DMS 273 (cell line): ENCODE measurements at regions not wholly inside any gene's neighbourhood (a gene's known extent, or its start where the extent isn't known, plus 50 kb on each side); places are given as distances from the start of the nearest gene placed in this dataset.
"Not testable (repeated sequence)": the region's sequence is repeated elsewhere in the genome, so short reads cannot be mapped to it uniquely, and the experiment has no call there.

Source experiments
- DNase-seq: peaks from one replicate; lab custom pipeline; 2025; ENCODE audit not compliant: unreplicated experiment; lab: John Stamatoyannopoulos, UW

DNA sequence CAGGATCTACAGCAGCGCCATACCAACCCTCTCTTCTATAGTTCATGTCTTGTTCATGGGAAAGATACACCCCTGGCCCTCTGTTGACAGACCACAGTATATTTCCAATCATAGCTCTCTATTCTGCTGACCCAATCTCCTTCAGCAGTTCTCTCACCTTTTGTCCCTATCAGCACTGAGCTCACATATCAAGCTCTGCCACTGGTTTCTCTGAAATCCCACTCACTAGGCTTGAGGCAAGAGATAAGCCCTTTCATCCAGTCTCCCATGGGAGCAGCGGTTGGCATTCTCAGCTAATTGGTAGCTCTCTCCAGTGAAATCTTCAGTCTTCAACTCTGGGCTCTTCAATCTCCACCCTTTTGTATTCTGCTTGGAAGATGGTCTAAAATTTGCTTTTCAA lies 313.4 kb downstream of the GJA1 start:
- DNase-seq: no peak

DNA sequence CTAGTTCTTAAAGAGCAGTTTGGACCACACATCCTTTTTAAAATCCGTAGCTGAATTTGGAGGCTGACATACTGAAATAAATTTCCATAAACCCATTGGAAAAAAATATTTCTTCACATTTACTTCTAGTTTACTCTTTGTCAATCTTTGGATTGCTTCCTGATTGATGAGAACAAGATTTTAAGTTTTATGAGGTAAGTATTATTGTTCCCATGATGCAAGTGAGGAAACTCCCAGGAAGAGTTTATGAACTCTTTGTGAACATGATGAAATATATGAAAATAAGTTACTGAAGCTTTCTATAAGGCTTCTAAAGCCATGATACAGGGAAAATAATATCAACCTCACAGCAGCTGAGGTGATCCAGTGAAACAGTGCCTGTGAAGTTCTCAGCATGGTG lies 320.0 kb downstream of the GJA1 start:
- DNase-seq: no peak

DNA sequence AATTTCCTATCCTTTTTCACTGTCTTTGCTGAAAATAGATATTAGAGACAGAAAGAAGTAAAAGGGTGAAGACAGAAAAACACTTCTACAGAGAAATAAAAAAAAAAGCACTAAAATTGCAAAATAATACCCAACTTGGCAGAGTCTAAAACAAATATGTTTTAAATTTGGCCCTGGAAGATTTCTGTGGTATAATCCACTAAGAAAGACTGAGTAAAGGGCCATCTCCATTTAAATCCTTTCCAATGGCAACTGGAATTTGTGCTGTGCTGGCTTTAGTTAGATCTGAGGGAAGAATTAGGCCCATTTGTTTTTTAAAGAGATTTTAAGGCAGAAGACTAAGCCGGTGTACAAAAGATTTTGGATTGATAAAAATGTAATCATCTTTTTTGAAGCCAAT lies 321.2 kb downstream of the GJA1 start:
- DNase-seq: no peak

DNA sequence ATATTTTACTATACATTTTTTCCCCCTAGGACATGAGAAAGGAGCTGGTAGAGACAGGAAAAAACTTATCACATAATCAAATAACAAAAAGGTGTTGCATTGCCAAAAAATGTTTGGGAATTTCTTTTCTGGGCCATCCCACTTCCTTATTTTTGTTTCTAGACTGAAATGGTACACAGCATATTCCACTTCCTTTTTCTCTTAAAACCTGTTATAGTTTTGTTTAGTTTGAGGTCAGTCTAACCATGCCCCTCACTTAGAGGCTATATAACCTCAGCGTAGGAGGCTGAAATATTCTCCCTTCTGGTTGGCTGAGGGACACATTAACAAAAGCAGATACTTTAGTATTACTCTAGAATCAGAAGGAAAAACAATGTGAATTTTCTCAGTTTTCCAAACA lies 323.9 kb downstream of the GJA1 start:
- DNase-seq: no peak

DNA sequence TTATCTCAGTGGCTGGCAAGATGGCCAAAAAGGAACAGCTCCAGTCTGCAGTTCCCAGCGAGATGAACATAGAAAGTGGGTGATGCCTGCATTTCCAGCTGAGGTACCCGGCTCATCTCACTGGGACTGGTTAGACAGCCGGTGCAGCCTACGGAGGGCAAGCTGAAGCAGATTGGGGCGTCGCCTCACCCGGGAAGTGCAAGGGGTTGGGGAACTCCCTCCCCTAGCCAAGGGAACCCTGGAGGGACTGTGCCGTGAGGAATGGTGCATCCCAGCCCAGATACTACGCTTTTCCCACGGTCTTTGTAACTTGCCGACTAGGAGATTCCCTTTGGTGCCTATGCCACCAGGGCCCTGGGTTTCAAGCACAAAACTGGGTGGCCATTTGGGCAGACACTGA lies 324.7 kb downstream of the GJA1 start:
- no peak for DNase-seq

DNA sequence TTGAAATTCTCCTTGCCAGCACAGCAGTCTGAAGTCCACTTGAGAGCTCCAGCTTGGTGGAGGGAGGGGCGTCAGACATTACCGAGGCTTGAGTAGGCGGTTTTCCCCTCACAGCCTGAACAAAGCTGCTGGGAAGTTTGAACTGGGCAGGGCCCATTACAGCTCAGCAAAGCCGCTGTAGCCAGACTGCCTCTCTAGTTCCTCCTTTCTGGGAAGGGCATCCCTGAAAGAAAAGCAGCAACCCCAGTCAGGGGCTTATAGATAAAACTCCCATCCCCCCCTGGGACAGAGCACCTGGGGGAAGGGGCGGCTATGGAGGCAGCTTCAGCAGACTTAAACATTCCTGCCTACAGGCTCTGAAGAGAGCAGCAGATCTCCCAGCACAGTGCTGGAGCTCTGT lies 325.3 kb downstream of the GJA1 start:
- no peak for DNase-seq

DNA sequence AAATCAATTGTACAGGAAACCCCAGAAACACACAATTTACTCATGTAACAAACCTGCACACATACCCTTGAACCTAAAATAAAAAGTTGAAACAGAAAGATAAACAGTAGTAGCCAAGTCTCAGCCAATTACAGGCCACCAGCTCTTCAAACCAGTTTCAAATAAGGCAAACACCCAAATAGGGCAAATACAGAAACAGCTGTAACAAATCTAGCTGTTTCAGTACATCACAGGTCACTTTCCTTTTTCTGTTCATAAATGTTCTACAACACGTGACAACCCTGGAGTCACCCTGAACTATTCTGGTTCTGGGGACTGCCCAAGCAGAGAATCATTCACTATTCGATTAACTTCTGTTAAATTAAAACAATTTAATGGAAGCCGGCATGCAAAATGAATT lies 329.0 kb downstream of the GJA1 start:
- DNase-seq: no peak

DNA sequence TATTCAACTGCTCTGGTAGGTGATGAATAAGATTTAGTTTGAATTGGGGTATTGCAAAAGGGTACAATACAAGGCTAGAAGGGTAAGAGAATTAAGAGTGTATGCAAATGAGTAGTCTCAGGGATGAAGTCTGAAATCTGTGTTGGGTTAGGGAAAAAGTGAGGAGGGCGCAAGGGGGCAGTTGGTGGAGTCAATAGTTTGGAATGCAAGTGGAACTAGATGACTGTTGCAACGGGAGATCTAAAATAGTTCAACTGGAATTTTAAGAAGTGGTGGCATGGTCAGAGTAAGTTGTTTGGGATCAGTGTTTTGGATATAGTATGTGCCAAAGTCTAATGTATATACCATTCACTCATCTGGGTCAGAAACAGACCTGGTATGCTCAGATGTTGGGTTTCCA lies 329.6 kb downstream of the GJA1 start:
- no peak for DNase-seq

DNA sequence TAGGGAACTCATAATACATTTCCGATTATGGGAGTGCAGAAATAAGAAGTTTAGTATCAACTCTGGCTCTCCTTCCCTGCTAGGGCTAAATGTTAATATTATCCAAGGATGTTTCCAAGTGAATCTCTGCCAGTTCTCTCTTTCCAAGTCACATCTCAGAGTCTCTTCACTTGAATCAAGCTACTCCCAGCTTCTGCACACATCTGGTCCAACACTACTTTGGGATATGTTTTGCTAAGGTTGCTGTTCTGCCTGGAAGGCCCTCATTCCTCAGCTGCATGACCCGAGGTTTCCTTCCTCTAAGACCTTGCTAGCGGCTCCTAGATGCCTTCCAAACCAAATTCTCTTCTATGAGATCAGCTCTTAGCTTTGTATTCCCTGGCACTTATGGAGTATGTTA lies 331.8 kb downstream of the GJA1 start:
- no peak for DNase-seq

DNA sequence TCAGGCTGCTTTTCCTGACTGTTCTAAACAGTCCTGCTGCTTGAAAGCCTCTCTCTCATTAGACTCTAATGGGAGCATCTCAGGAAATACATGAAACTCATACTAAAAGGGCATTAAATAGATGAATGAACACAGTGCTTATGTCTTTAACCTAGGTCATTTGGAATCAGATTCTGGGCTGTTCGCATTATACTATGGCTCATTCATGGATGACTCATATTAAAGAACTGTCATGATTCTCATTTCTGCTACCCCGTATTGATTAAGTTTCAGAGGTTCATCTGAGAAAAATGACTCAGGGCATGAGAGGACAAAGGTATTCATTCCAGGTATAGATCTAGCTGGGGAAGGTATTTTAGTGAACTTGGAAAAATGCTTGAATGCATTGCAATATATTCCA lies 335.5 kb downstream of the GJA1 start:
- no peak for DNase-seq

DNA sequence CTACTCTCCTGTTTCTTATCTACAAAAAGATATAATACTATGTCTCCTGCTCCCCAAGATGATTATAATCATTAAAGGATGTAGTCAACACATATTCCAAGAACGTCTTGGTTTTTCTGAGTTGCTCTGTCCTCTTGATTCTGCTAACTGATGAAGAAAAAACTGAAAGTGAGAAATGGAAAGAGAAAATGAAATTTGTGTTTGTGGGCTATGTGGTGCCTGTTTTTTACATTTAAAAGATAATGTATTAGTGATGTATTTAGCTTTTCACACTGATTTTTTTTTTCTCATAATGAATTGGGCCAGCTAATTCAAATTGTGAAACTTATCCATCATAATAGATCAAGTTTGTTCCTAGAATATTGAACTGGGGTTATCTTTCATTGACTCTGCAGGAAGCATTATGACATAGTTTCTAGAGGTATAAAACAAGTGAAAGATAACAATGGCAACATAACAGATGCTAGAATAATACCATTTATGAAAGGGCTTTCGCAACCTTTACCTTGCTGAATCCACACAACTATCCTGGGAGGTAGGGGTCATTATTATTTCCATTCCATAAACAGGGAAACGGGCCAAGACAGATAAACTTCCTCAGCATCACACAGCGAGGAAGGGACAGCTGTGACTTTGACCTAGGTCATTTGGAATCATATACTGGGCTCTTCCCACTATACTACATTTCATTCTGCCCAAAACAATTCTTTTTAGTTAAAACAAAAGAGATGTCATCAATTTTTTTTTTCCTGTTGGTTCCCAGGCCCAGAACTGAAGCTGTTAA lies 336.7 kb downstream of the GJA1 start:
- no peak for DNase-seq

DNA sequence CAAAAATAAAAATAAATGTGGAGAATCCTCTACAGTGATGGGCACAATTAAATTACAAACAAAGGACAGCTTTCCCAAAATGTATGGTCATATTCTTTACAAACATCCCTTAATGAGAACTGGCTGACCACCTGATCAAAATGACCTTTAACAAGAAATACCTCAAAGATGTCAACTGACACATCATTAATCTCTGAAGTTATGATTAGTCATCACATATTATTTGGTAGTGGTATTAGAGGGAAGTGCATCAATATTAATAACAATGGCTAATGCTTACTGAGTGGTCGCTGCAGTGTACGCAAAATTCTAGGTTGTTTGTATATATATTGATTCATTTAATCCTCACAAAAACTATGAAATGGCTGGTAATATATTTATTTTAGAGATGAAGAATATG lies 340.6 kb downstream of the GJA1 start:
- no peak for DNase-seq

DNA sequence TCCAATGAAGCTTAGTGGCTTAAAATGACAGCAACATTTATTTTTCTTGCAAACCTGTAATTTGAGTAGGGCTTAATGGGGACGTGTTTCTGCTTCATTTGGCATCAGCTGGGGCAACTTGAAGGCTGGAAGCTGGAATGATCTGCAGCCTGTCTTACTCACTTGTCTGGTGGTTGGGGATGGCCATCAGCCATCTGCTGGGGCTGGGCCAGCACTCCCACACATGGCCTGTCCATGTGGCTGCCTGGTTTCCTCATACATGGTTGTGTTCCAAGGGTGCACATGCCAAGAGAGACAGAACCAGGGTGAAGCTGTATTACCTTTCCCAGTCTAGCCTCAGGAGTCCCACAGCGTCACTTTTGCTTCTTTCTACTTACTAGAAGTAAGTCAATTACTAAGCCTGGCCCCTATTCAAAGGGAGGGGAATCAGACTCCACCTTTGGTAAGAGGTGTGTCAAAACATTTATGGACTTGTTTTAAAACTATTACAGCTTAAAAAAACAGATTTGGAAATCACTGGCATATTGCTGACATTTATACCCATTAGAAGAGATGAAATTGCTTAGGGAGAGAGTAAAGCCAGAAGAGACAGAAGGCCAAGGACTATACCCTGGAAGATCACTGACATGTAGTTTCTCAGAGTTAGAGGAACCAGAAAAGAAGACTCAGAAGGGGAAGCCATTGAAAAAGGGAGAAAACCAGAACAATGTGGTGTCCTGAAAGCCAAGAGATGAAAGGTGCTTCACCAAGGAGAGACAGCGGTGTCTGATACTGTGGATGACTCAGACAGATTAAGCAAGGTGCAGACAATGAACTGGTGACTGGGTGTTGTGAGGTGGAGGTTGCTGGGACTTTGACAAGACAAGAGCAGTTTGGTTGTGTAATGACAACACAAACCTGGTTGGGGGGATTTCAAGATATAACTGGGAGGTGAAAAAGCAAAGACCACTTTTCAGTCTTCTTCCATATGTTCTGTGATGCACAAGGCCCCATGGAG lies 345.2 kb downstream of the GJA1 start:
- DNase-seq: peak; percentile 20

DNA sequence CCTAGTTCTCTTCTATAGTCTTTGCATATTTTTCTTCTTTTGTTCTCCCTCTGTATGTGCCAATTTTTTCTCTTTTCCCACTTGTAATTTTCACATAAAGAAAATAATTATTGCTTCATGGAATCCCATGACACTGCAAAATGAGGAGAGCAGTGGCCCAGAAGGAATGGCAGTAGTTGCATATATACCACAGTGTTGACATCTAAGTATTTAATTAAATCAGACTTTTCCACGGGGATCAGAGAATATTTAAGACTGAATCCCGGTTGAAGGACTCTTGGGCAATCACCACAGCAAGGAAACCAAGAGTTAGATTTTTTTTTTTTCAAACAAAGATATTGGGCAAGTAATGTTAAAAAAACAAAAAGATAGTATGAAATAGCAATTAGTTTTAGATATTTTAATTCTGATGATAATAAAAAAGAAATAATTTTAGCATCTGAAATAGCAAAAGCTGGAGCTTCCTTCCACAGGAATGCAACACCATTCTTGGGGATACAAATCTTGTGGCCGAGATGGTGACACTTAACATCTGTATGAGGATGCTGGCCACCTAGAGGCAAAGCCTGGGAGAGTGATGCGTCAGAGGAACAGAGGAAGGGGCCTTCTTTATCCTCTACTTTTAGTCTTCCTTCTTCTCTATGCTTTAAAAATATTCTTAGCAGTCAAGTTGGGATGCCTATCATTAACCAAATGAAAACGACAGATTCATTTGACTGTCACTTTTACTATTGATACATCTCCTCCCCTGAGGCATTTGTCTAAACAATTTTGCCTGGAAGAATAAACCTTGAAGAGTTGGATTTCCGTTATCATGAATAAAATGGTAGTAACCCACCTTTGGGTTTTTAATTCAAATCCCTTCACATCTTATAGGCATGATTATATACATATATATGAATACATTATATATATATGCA lies 356.2 kb downstream of the GJA1 start:
- DNase-seq: no peak

DNA sequence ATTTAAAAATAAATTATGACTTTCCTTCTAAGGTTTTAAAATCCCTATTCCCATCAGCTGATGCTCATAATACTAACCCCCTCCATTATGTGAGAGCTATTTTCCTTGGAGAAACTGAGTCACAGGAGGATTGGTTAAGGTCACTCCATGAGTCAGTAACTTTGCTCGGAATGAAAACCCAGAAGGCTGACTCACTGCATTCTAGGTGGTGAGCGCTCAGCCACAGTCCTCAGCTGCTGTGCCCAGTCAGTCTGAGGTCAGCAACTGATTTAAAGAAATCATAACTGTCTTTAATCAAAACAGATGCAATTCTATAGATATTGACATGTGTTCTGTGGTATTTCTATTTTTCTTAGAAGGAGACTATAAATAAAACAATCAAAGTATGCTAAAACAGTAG lies 359.2 kb downstream of the GJA1 start:
- DNase-seq: no peak

DNA sequence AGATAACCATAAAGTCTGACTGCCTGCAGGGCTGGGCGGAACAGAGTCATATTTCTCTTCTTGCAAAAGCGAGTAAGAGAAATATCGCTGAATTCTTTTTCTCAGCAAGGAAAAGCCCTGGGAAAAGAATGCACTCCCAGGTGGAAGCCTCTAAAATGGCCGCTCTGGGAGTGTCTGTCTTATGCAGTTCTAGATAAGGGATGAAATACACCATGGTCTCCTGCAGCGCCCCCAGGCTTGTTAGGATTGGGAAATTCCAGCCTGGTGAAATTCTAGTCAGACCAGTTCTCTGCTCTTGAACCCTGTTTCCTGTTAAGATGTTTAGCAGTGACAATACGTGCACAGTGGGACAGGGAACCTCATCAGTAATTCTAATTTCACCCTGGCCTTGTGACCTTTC lies 362.2 kb downstream of the GJA1 start:
- DNase-seq: not testable (repeated sequence)

DNA sequence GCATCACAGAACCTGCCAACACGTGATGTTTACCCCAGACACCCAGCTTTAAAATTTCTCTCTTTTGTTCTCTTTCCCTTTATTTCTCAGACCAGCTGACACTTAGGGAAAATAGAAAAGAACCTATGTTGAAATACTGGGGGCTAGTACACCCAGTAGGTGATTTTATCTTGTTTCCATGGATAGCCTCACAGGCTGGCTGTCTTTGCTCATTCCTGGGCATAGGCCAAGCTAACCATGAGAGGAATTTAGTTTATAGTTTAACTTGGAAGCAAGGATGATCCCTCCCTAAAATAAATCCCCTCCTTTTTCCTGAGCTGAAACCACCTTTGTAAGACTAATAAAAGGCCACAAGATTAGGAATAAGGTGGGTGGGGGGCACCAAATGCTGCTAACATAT lies 362.7 kb downstream of the GJA1 start:
- not testable (repeated sequence) for DNase-seq

DNA sequence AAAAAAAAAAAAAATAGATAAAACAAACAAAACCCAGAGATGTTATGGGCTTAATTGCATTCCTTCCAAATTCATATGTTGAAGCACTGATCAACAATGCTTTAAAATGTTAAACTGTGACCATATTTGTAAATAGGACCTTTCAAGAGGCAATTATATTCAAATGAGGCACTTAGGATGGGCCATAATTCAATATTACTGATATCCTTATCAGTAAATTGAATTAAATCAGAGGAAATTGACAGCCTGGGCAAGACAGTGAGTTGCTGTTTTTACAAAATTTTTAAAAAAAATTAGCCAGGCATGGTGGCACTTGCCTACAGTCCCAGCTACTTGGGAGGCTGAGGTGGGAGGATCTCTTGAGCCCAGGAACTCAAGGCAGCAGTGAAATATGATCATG lies 364.1 kb downstream of the GJA1 start:
- DNase-seq: no peak

DNA sequence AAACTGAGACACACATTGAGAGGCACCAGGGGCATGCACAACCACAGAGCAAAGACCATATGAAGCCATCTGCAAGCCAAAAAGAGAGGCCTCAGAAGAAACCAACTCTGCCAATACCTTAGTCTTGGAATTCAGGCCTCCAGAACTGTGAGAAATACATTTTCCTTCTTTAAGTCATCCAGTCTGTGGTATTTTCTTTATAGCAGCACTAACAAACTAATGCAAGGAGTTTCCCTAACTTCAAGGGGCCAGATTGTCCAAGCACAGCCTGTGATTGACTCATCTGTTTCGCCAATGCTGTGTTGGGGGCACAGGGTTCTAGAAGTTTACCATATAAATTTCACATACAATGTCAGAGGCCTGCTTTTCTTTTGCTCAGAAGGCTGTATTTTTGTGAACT lies 364.6 kb downstream of the GJA1 start:
- no peak for DNase-seq

DNA sequence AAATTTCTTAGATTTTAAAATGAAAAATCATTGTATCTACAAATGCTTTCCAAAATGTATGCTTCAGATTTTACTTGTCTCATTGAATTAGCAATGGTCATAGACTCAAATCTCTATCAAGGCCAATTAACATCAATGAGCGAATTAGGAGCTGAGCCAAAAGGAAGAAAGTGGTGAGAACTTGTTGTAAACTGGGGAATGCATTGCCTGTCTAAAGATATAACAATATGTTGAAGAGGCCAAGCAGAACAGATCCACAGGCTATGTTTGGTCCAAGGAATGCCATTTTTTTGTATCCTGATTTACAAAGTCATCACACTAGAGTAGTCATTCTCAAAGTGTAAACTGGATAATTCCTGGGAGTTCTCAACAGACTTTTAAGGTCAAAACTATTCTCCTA lies 370.7 kb downstream of the GJA1 start:
- no peak for DNase-seq

DNA sequence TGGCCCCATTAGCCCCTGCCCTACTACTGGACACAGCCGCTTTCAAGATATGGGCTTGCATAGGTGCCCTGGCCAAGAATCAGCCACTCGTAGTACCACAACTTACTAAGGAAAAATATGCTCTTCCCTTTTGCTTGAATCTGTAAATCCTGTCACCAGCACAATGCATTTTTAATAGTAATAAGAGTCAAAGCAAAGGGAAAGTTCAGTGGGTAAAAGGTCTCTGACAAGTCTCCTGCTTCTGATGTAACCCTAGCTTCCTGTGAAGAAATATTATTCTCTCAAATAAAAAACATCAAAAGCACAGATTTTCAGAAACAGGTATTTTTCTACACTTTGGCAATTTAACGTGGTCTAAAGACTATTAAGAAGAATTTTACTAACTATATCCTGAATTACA lies 373.8 kb downstream of the GJA1 start:
- DNase-seq: no peak
